CD4-positive, alpha-beta T cell (primary cell): ENCODE measurements at regions not wholly inside any gene's neighbourhood (a gene's known extent, or its start where the extent isn't known, plus 50 kb on each side); places are given as distances from the start of the nearest gene placed in this dataset.

Experiments
- ATAC-seq: fragments of 200-7000 bp; cut with Tn5 transposase; one replicate; pipeline ENCODE4 v1.10.0; 2022; ENCODE audit warnings: mild to moderate bottlenecking; ENCODE audit not compliant: poor library complexity
- CTCF ChIA-PET: fragments of 350-600 bp; sonication (Branson Sonifier 250); formaldehyde crosslinking; loops from one replicate; lab custom pipeline; 2021; ENCODE audit warnings: antibody characterized with exemption, inconsistent platforms; lab: Charles Lee
- POLR2A ChIA-PET: fragments of 350-600 bp; sonication (Branson Sonifier 250); formaldehyde crosslinking; loops from one replicate; lab custom pipeline; 2021; ENCODE audit warnings: antibody characterized with exemption, inconsistent platforms; lab: Charles Lee
- DNase-seq, 14 experiments: peaks; one replicate each; pipeline ENCODE4 v3.0.0-alpha.2; 2013 to 2020; ENCODE audit warnings: mixed read lengths in 2 of 14
- H3K27ac ChIP-seq, 2 donors: one replicate each; pipeline versions ENCODE4 v1.5.1 to v1.7.0; 2013; ENCODE audit warnings: low read length in 2 of 2, low read depth in 1 of 2, mild to moderate bottlenecking in 1 of 2
- H3K27me3 ChIP-seq, 2 experiments: 1 replicate in 1 of 2; 2 replicates in 1 of 2; pipeline versions ENCODE4 v1.6.1 to v1.7.0; 2013; ENCODE audit warnings: low read length in 2 of 2, control low read depth in 1 of 2, mild to moderate bottlenecking in 1 of 2, moderate library complexity in 1 of 2; ENCODE audit not compliant: insufficient read depth in 2 of 2, control insufficient read depth in 1 of 2
- H3K36me3 ChIP-seq: one replicate; pipeline ENCODE4 v1.6.1; 2013; ENCODE audit warnings: low read length, control low read depth; ENCODE audit not compliant: insufficient read depth
- H3K4me1 ChIP-seq: one replicate; pipeline ENCODE4 v1.6.1; 2013; ENCODE audit warnings: low read length, control low read depth; ENCODE audit not compliant: insufficient read depth
- H3K4me3 ChIP-seq: one replicate; pipeline ENCODE4 v1.5.1; 2013; ENCODE audit warnings: mild to moderate bottlenecking, low read length, moderate library complexity
- H3K9me3 ChIP-seq, 2 experiments: 1 replicate in 1 of 2; 2 replicates in 1 of 2; pipeline versions ENCODE4 v1.6.1 to v1.7.0; 2013; ENCODE audit warnings: low read length in 2 of 2, mild to moderate bottlenecking in 2 of 2, control low read depth in 1 of 2, moderate library complexity in 1 of 2; ENCODE audit not compliant: control insufficient read depth in 1 of 2, insufficient read depth in 1 of 2
- H3K27ac Mint-ChIP-seq: one replicate; pipeline ENCODE4 v1.8.0; 2020; ENCODE audit warnings: mixed read lengths
- H3K27me3 Mint-ChIP-seq: one replicate; pipeline ENCODE4 v1.8.0; 2021; ENCODE audit warnings: mixed read lengths
- H3K36me3 Mint-ChIP-seq: one replicate; pipeline ENCODE4 v1.8.0; 2021; ENCODE audit warnings: low read depth, mixed read lengths
- H3K4me1 Mint-ChIP-seq: one replicate; pipeline ENCODE4 v1.8.0; 2021; ENCODE audit warnings: low read depth, mixed read lengths
- H3K4me3 Mint-ChIP-seq: one replicate; pipeline ENCODE4 v1.8.0; 2020; ENCODE audit warnings: mild to moderate bottlenecking, mixed read lengths
- H3K9me3 Mint-ChIP-seq: one replicate; pipeline ENCODE4 v1.8.0; 2020; ENCODE audit warnings: mixed read lengths
- CTCF ChIP-seq: fragments of 200-600 bp; IDR thresholded peaks from one replicate; pipeline ENCODE4 v1.8.0; 2022; ENCODE audit warnings: antibody characterized with exemption, mild to moderate bottlenecking
- intact Hi-C, 2 experiments: fragments of 100-400 bp; cut with DNase I in 1 of 2; cut with micrococcal nuclease in 1 of 2; formaldehyde crosslinking; loops; one replicate each; pipeline versions ENCODE4 v1.15.1 to v1.9.0; 2023 to 2025; cut with DNase I, micrococcal nuclease

GRCh38 chr4:146095091-146095690 is 80.3 kb upstream of the LSM6 start:
- Histone ChIP-seq H3K27me3 (peaks cover 0 to 5% of the 10 kb centered on the region in 2 experiments), H3K36me3 (no peaks in the 10 kb centered on the region), H3K27ac (no peak overlapping the region), H3K4me3 (no peak overlapping the region), H3K4me1 (no peaks in the 10 kb centered on the region), H3K9me3 (no peaks in the 10 kb centered on the region)
- intact Hi-C loops = loop anchor here in 1 of 2 experiments (5.0 kb wide), 1 partner anchor 1002 kb away; no protein-coding TSS in a partner anchor
- ATAC-seq (no peak), DNase-seq (peak in 4 of 14 experiments; percentile 15 to 51 (median 28))
- no peak overlapping the region for H3K4me3 Mint-ChIP-seq
- H3K27me3 Mint-ChIP-seq = peaks cover 5% of the 10 kb centered on the region
- H3K36me3 Mint-ChIP-seq = no peaks in the 10 kb centered on the region
- H3K4me1 Mint-ChIP-seq = no peaks in the 10 kb centered on the region
- ChIA-PET POLR2A (no interaction called here), CTCF (interaction anchor here (1.2 to 1.4 kb wide), 2 partner anchors 9 to 139 kb away, joined by 3 read pairs; no protein-coding TSS in a partner anchor)
- no peak overlapping the region for H3K27ac Mint-ChIP-seq
- peak; percentile 53 for TF ChIP-seq CTCF
- H3K9me3 Mint-ChIP-seq = no peaks in the 10 kb centered on the region

GRCh38 chr4:146088690-146089089 is 86.8 kb upstream of the LSM6 start:
- Mint-ChIP-seq H3K4me1 (no peaks in the 10 kb centered on the region), H3K4me3 (no peak overlapping the region), H3K9me3 (no peaks in the 10 kb centered on the region), H3K27me3 (no peaks in the 10 kb centered on the region), H3K36me3 (no peaks in the 10 kb centered on the region), H3K27ac (no peak overlapping the region)
- ATAC-seq (no peak), DNase-seq (no peak)
- no peaks in the 10 kb centered on the region for H3K9me3 ChIP-seq
- POLR2A ChIA-PET = no interaction called here
- H3K4me1 ChIP-seq = no peaks in the 10 kb centered on the region
- CTCF ChIA-PET = no interaction called here
- H3K27ac ChIP-seq = no peak overlapping the region
- no peak for TF ChIP-seq CTCF
- H3K27me3 ChIP-seq = no peaks in the 10 kb centered on the region
- intact Hi-C loops = no loop called here
- no peaks in the 10 kb centered on the region for H3K36me3 ChIP-seq
- no peak overlapping the region for H3K4me3 ChIP-seq

- H3K27me3 ChIP-seq = no peaks in the 10 kb centered on the region
- H3K4me1 Mint-ChIP-seq = no peaks in the 10 kb centered on the region
- intact Hi-C loops = no loop called here
- no peaks in the 10 kb centered on the region for H3K36me3 ChIP-seq
- ChIA-PET POLR2A (no interaction called here), CTCF (interaction anchor here (1.5 kb wide), 1 partner anchor 13 kb away, joined by 3 read pairs; no protein-coding TSS in a partner anchor)
- no peaks in the 10 kb centered on the region for H3K9me3 ChIP-seq
- H3K27ac ChIP-seq = no peak overlapping the region
- H3K4me1 ChIP-seq = no peaks in the 10 kb centered on the region
- no peak for TF ChIP-seq CTCF
- DNase-seq (no peak), ATAC-seq (no peak)
- no peaks in the 10 kb centered on the region for H3K36me3 Mint-ChIP-seq
- H3K4me3 ChIP-seq = no peak overlapping the region
- H3K27ac Mint-ChIP-seq = no peak overlapping the region
- H3K9me3 Mint-ChIP-seq = no peaks in the 10 kb centered on the region
- H3K27me3 Mint-ChIP-seq = no peaks in the 10 kb centered on the region
- no peak overlapping the region for H3K4me3 Mint-ChIP-seq
These were observed 87.7 kb upstream of the LSM6 start for GRCh38 chr4:146087856-146088255.
